ENCODE measurements at regions not wholly inside any gene's neighbourhood (a gene's known extent, or its start where the extent isn't known, plus 50 kb on each side); places are given as distances from the start of the nearest gene placed in this dataset.

GRCh38 chr1:232334811-232335210, 295.1 kb downstream of the SIPA1L2 start:
- ChIA-PET CTCF (interaction anchor here (0.5 kb wide), 1 partner anchor 113 kb away, joined by 3 read pairs; no protein-coding TSS in a partner anchor), POLR2A (no interaction called here)
- H3K79me2 ChIP-seq (ENCODE audit: control insufficient read depth, insufficient read depth, low read length) = no peaks in the 10 kb centered on the region
- FAIRE-seq (no peak), DNase-seq (ENCODE audit: low read depth, low spot score) (no peak)
- no peak overlapping the region for H3K9ac ChIP-seq (replicated peaks; ENCODE audit: extremely low read depth, insufficient read depth, low read length)
- intact Hi-C loops (cut with micrococcal nuclease) = no loop called here
- H3K9me1 ChIP-seq (replicated peaks; ENCODE audit: control insufficient read depth, extremely low read depth, insufficient read depth, low read length) = peaks cover 2% of the 10 kb centered on the region
- H3K36me3 ChIP-seq (ENCODE audit: control insufficient read depth in 2 of 2, extremely low read depth in 1 of 2, insufficient read depth in 2 of 2, low read length in 2 of 2) = no peaks in the 10 kb centered on the region
- no peaks in the 10 kb centered on the region for H4K20me1 ChIP-seq (replicated peaks; ENCODE audit: control insufficient read depth, extremely low read depth, insufficient read depth, low read length)
- H3K4me3 ChIP-seq (replicated peaks in 1 of 3; ENCODE audit: insufficient read depth in 1 of 3, low read depth in 1 of 3, low read length in 3 of 3) = no peak overlapping the region
- no peak overlapping the region for H3K27ac ChIP-seq (ENCODE audit: insufficient read depth, low read depth, low read length)
- dilution Hi-C loops (cut with MboI; ENCODE audit: extremely low pct_ligation_motif_present, low sequenced_read_pairs) = no loop called here
- H3K9me3 ChIP-seq (replicated peaks; ENCODE audit: control insufficient read depth, insufficient read depth, low read length) = no peaks in the 10 kb centered on the region
- no peaks in the 10 kb centered on the region for H3K4me1 ChIP-seq (ENCODE audit: control insufficient read depth, extremely low read depth, insufficient read depth, low read length)
- no TSS peak for BruUV-seq (replicated peaks)
- H3K4me2 ChIP-seq (ENCODE audit: insufficient read depth, low read length) = no peak overlapping the region
- no peak overlapping the region for H2AFZ ChIP-seq (ENCODE audit: low read depth, low read length)
- no peaks in the 10 kb centered on the region for H3K27me3 ChIP-seq (ENCODE audit: control insufficient read depth in 2 of 2, insufficient read depth in 2 of 2, low read length in 2 of 2)
- TF ChIP-seq MAX (IDR thresholded peaks at IDR 0.05; ENCODE audit: insufficient read depth, insufficient read length) = no peak
- no peak for TF ChIP-seq MYC (IDR thresholded peaks at IDR 0.05; ENCODE audit: low read depth, low read length)
- no peak for TF ChIP-seq CTCF (IDR thresholded peaks at IDR 0.05; ENCODE audit: extremely low read depth in 1 of 2, insufficient read depth in 1 of 2, low read depth in 1 of 2, low read length in 2 of 2)
- no peak for TF ChIP-seq JUN (IDR thresholded peaks at IDR 0.05; ENCODE audit: borderline replicate concordance, insufficient read depth, insufficient read length, low read depth)

GRCh38 chr1:232334246-232334645, 295.7 kb downstream of the SIPA1L2 start:
- no TSS peak for BruUV-seq (replicated peaks)
- H3K4me1 ChIP-seq (ENCODE audit: control insufficient read depth, extremely low read depth, insufficient read depth, low read length) = no peaks in the 10 kb centered on the region
- POLR2A ChIA-PET = no interaction called here
- H3K79me2 ChIP-seq (ENCODE audit: control insufficient read depth, insufficient read depth, low read length) = no peaks in the 10 kb centered on the region
- H2AFZ ChIP-seq (ENCODE audit: low read depth, low read length) = no peak overlapping the region
- intact Hi-C loops (cut with micrococcal nuclease) (no loop called here), dilution Hi-C loops (cut with MboI; ENCODE audit: extremely low pct_ligation_motif_present, low sequenced_read_pairs) (no loop called here)
- no peaks in the 10 kb centered on the region for H3K36me3 ChIP-seq (ENCODE audit: control insufficient read depth in 2 of 2, extremely low read depth in 1 of 2, insufficient read depth in 2 of 2, low read length in 2 of 2)
- CTCF ChIA-PET = no interaction called here
- H3K27me3 ChIP-seq (ENCODE audit: control insufficient read depth in 2 of 2, insufficient read depth in 2 of 2, low read length in 2 of 2) = no peaks in the 10 kb centered on the region
- TF ChIP-seq EZH2 (IDR thresholded peaks at IDR 0.05; ENCODE audit: borderline replicate concordance, low read depth, low read length, severe bottlenecking) (no peak), POLR2A (IDR thresholded peaks at IDR 0.05; ENCODE audit: low read depth, low read length) (no peak), GATA2 (IDR thresholded peaks at IDR 0.05; ENCODE audit: insufficient read depth, insufficient read length, low read depth, low read length) (no peak), POLR2AphosphoS5 (IDR thresholded peaks at IDR 0.05; ENCODE audit: insufficient read depth, low read depth, low read length) (no peak), JUN (IDR thresholded peaks at IDR 0.05; ENCODE audit: borderline replicate concordance, insufficient read depth, insufficient read length, low read depth) (no peak), MAX (IDR thresholded peaks at IDR 0.05; ENCODE audit: insufficient read depth, insufficient read length) (no peak), CTCF (IDR thresholded peaks at IDR 0.05; ENCODE audit: extremely low read depth in 1 of 2, insufficient read depth in 1 of 2, low read depth in 1 of 2, low read length in 2 of 2) (no peak), FOS (IDR thresholded peaks at IDR 0.05; ENCODE audit: borderline replicate concordance, insufficient read depth, low read length) (no peak), MYC (IDR thresholded peaks at IDR 0.05; ENCODE audit: low read depth, low read length) (no peak)
- no peak overlapping the region for H3K27ac ChIP-seq (ENCODE audit: insufficient read depth, low read depth, low read length)
- peaks cover 2% of the 10 kb centered on the region for H3K9me1 ChIP-seq (replicated peaks; ENCODE audit: control insufficient read depth, extremely low read depth, insufficient read depth, low read length)
- H4K20me1 ChIP-seq (replicated peaks; ENCODE audit: control insufficient read depth, extremely low read depth, insufficient read depth, low read length) = no peaks in the 10 kb centered on the region
- no peak overlapping the region for H3K9ac ChIP-seq (replicated peaks; ENCODE audit: extremely low read depth, insufficient read depth, low read length)
- H3K9me3 ChIP-seq (replicated peaks; ENCODE audit: control insufficient read depth, insufficient read depth, low read length) = no peaks in the 10 kb centered on the region
- DNase-seq (ENCODE audit: low read depth, low spot score) = no peak
- H3K4me3 ChIP-seq (replicated peaks in 1 of 3; ENCODE audit: insufficient read depth in 1 of 3, low read depth in 1 of 3, low read length in 3 of 3) = no peak overlapping the region
- no peak for FAIRE-seq
- no peak overlapping the region for H3K4me2 ChIP-seq (ENCODE audit: insufficient read depth, low read length)

All from endothelial cell of umbilical vein (primary cell).